HG03354 (cell line): ENCODE measurements at regions not wholly inside any gene's neighbourhood (a gene's known extent, or its start where the extent isn't known, plus 50 kb on each side); places are given as distances from the start of the nearest gene placed in this dataset.

Source experiments
- ATAC-seq: cut with Tn5 transposase; IDR thresholded peaks from one replicate; pipeline ENCODE4 v1.9.1; 2021; ENCODE audit warnings: mild to moderate bottlenecking; ENCODE audit not compliant: unreplicated experiment, poor library complexity, severe bottlenecking

- no peak for ATAC-seq
Measured at GRCh38 chr2:224264259-224264658, 137.6 kb downstream of the FAM124B start.

- ATAC-seq: no peak
Measured at GRCh38 chr2:224263571-224264043, 138.3 kb downstream of the FAM124B start.

- no peak for ATAC-seq
Measured at GRCh38 chr2:224261326-224261725, 140.6 kb downstream of the FAM124B start.

- ATAC-seq: no peak
Measured at GRCh38 chr2:224260372-224261020, 141.4 kb downstream of the FAM124B start.

GRCh38 chr2:224259831-224260230, 142.1 kb downstream of the FAM124B start:
- ATAC-seq: no peak

- ATAC-seq: no peak
Measured at GRCh38 chr2:224258059-224258458, 143.8 kb downstream of the FAM124B start.

GRCh38 chr2:224257156-224257555, 144.8 kb downstream of the FAM124B start:
- ATAC-seq: no peak

GRCh38 chr2:224253464-224253863, 148.4 kb downstream of the FAM124B start:
- ATAC-seq: no peak

- no peak for ATAC-seq
Measured at GRCh38 chr2:224252631-224253030, 149.3 kb downstream of the FAM124B start.

GRCh38 chr2:224248944-224249371, 152.9 kb downstream of the FAM124B start:
- ATAC-seq: no peak

- no peak for ATAC-seq
Measured at GRCh38 chr2:224242561-224242960, 159.3 kb downstream of the FAM124B start.

GRCh38 chr2:224241812-224242211, 160.1 kb downstream of the FAM124B start:
- ATAC-seq: no peak

GRCh38 chr2:224241001-224241400, 160.9 kb downstream of the FAM124B start:
- ATAC-seq: no peak

GRCh38 chr2:224223851-224224555, 177.9 kb downstream of the FAM124B start:
- no peak for ATAC-seq

- ATAC-seq: no peak
Measured at GRCh38 chr2:224222974-224223373, 178.9 kb downstream of the FAM124B start.

GRCh38 chr2:224222291-224222690, 179.6 kb downstream of the FAM124B start:
- no peak for ATAC-seq

GRCh38 chr2:224221455-224221913, 180.4 kb downstream of the FAM124B start:
- no peak for ATAC-seq

- no peak for ATAC-seq
Measured at GRCh38 chr2:224220586-224221255, 181.2 kb downstream of the FAM124B start.

GRCh38 chr2:224219781-224220180, 180.7 kb upstream of the SERPINE2 start:
- no peak for ATAC-seq

GRCh38 chr2:224217962-224218347, 178.9 kb upstream of the SERPINE2 start:
- ATAC-seq: no peak
